ENCODE measurements at regions not wholly inside any gene's neighbourhood (a gene's known extent, or its start where the extent isn't known, plus 50 kb on each side); places are given as distances from the start of the nearest gene placed in this dataset.

GRCh38 chr9:109918339-109919163, 138.6 kb downstream of the PALM2AKAP2 start:
- H3K4me3 ChIP-seq, result no peak overlapping the region
- no peak overlapping the region for H3K27ac ChIP-seq
- DNase-seq (ENCODE audit: low spot score in 2 of 2), result no peak
- no peaks in the 10 kb centered on the region for H3K27me3 ChIP-seq
- no peak for TF ChIP-seq POLR2AphosphoS5 (IDR thresholded peaks at IDR 0.05)
- TF ChIP-seq POLR2A (IDR thresholded peaks at IDR 0.05), result no peak
- no peak for TF ChIP-seq CTCF (IDR thresholded peaks at IDR 0.05)
- intact Hi-C loops (cut with DNase I; ENCODE audit: low total_unique reads), result no loop called here
- H3K4me1 ChIP-seq, result no peaks in the 10 kb centered on the region
- no peaks in the 10 kb centered on the region for H3K36me3 ChIP-seq
- no peaks in the 10 kb centered on the region for H3K9me3 ChIP-seq

DNA sequence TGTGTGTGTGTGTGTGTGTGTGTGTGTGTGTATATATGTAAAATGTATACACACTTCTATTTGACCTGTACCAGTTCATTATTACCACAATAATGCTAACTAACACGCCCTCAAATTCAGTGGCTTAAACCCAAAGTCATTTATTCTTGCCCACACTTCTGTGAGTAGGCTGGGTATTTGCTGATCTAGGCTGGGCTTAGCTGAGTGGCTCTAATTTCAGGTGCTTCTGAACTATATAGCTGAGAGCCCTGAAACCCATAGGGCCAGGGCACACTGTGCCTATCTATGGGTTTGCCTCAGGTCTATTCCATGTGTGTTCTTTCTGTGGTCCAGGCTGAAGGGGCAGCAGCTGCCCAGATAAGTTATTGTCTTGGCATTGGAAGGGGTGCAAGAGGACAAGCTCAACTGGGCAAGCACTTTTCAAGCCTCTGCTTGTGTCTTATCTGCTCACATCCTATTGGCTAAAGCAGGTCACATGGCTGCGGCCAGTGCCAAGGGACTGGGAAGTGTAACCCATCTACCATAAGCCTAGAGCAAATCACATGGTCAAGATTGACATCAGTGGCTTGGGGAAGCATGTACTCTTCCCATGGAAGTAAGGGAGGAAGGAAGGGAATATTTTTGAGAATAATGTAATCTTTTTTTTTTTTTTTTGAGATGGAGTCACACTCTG, 139.9 kb downstream of the PALM2AKAP2 start:
- no peak for DNase-seq (ENCODE audit: low spot score in 2 of 2)
- no peaks in the 10 kb centered on the region for H3K9me3 ChIP-seq
- intact Hi-C loops (cut with DNase I; ENCODE audit: low total_unique reads), result no loop called here
- no peaks in the 10 kb centered on the region for H3K27me3 ChIP-seq
- no peaks in the 10 kb centered on the region for H3K4me1 ChIP-seq
- no peak overlapping the region for H3K4me3 ChIP-seq
- no peaks in the 10 kb centered on the region for H3K36me3 ChIP-seq
- no peak overlapping the region for H3K27ac ChIP-seq
- no peak for TF ChIP-seq CTCF (IDR thresholded peaks at IDR 0.05)
- TF ChIP-seq POLR2AphosphoS5 (IDR thresholded peaks at IDR 0.05), result no peak
- no peak for TF ChIP-seq POLR2A (IDR thresholded peaks at IDR 0.05)

DNA sequence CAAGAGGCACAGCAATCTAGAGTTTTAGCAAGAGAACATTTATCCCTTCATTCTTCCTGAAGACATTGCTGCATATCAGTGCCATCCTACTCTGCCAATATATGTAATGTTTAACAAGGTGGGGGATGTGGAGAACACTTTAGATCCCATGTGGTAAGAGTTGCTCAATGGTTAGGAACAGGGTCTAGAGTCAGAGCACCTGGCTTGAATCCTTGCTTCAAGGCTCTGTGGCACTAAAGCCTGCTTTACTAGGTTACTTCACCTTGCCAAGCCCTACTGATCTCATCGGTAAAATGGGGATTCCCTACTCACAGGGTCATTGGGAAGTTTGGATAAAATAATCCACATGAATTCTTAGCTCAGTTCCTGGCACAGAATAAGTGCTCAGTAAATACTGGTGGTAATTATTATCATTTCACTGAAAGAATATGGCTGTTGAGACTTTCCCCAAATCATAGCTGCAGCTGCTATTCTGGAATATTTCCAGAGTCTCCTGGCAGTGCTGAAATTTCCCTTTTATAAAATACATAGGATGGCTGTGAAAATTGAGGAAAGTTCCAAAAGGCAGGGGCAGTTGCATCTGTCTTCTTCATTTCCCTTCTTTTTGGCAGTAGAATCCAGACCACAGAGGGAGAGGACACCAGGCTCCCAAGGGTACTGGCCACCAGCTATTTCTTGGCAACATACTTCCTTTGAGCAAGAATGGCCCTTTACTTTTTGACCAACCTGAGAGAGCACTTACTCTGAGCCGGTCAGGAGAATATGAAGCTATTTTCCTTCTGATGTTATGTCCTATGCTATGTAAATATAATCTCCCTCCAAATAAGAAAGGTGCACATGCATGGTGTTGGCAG, 142.8 kb downstream of the PALM2AKAP2 start:
- TF ChIP-seq POLR2A (IDR thresholded peaks at IDR 0.05), result no peak
- TF ChIP-seq CTCF (IDR thresholded peaks at IDR 0.05), result no peak
- TF ChIP-seq POLR2AphosphoS5 (IDR thresholded peaks at IDR 0.05), result no peak
- Histone ChIP-seq H3K9me3 (no peaks in the 10 kb centered on the region), H3K4me1 (no peaks in the 10 kb centered on the region), H3K27me3 (no peaks in the 10 kb centered on the region), H3K27ac (no peak overlapping the region), H3K36me3 (no peaks in the 10 kb centered on the region), H3K4me3 (no peak overlapping the region)
- no peak for DNase-seq (ENCODE audit: low spot score in 2 of 2)
- intact Hi-C loops (cut with DNase I; ENCODE audit: low total_unique reads), result no loop called here

- Histone ChIP-seq H3K27me3 (no peaks in the 10 kb centered on the region), H3K27ac (no peak overlapping the region), H3K9me3 (no peaks in the 10 kb centered on the region), H3K4me3 (no peak overlapping the region), H3K4me1 (no peaks in the 10 kb centered on the region), H3K36me3 (no peaks in the 10 kb centered on the region)
- no peak for DNase-seq (ENCODE audit: low spot score in 2 of 2)
- intact Hi-C loops (cut with DNase I; ENCODE audit: low total_unique reads), result no loop called here
- TF ChIP-seq CTCF (IDR thresholded peaks at IDR 0.05) (no peak), POLR2A (IDR thresholded peaks at IDR 0.05) (no peak), POLR2AphosphoS5 (IDR thresholded peaks at IDR 0.05) (no peak)
Measured at GRCh38 chr9:109923471-109923760, 143.4 kb downstream of the PALM2AKAP2 start.

GRCh38 chr9:109923806-109924205, 143.8 kb downstream of the PALM2AKAP2 start:
- Histone ChIP-seq H3K27me3 (no peaks in the 10 kb centered on the region), H3K27ac (no peak overlapping the region), H3K36me3 (no peaks in the 10 kb centered on the region), H3K9me3 (no peaks in the 10 kb centered on the region), H3K4me3 (no peak overlapping the region), H3K4me1 (no peaks in the 10 kb centered on the region)
- no peak for DNase-seq (ENCODE audit: low spot score in 2 of 2)
- intact Hi-C loops (cut with DNase I; ENCODE audit: low total_unique reads), result no loop called here
- TF ChIP-seq CTCF (IDR thresholded peaks at IDR 0.05) (no peak), POLR2A (IDR thresholded peaks at IDR 0.05) (no peak), POLR2AphosphoS5 (IDR thresholded peaks at IDR 0.05) (no peak)
